H9 (cell line): ENCODE measurements at regions not wholly inside any gene's neighbourhood (a gene's known extent, or its start where the extent isn't known, plus 50 kb on each side); places are given as distances from the start of the nearest gene placed in this dataset.
A peak's percentile ranks its signal among the peaks of the same experiment; 100 is the strongest.

Experiments
- DNase-seq: peaks from one replicate; pipeline ENCODE4 v3.0.0-alpha.2; 2017
- H2AFZ ChIP-seq: one replicate; pipeline ENCODE4 v1.6.1; 2013; ENCODE audit warnings: mild to moderate bottlenecking, low read length, control low read depth, moderate library complexity
- H2AK5ac ChIP-seq: 2 replicates; pipeline ENCODE4 v1.6.1; 2013; ENCODE audit warnings: low read length, control low read depth, mixed read lengths; ENCODE audit not compliant: insufficient read length
- H2BK120ac ChIP-seq: one replicate; pipeline ENCODE4 v1.6.1; 2013; ENCODE audit warnings: low read depth, mild to moderate bottlenecking, low read length, control low read depth, inconsistent platforms; ENCODE audit not compliant: poor library complexity, severe bottlenecking
- H2BK12ac ChIP-seq: 2 replicates; pipeline ENCODE4 v1.6.1; 2013; ENCODE audit warnings: low read length, control low read depth, mixed read lengths, low read depth; ENCODE audit not compliant: insufficient read length
- H2BK15ac ChIP-seq: 2 replicates; pipeline ENCODE4 v1.6.1; 2013; ENCODE audit warnings: low read depth, low read length, control low read depth
- H2BK20ac ChIP-seq: one replicate; pipeline ENCODE4 v1.6.1; 2013; ENCODE audit warnings: low read depth, mild to moderate bottlenecking, low read length, control low read depth, inconsistent platforms; ENCODE audit not compliant: poor library complexity, severe bottlenecking
- H2BK5ac ChIP-seq: 2 replicates; pipeline ENCODE4 v1.6.1; 2013; ENCODE audit warnings: low read length, control low read depth, mixed read lengths; ENCODE audit not compliant: insufficient read length
- H3K14ac ChIP-seq: 2 replicates; pipeline ENCODE4 v1.6.1; 2013; ENCODE audit warnings: low read length, control low read depth; ENCODE audit not compliant: insufficient read depth
- H3K18ac ChIP-seq: 2 replicates; pipeline ENCODE4 v1.6.1; 2013; ENCODE audit warnings: low read depth, mild to moderate bottlenecking, mixed read lengths, low read length, control low read depth; ENCODE audit not compliant: insufficient read length
- H3K23ac ChIP-seq: 2 replicates; pipeline ENCODE4 v1.6.1; 2013; ENCODE audit warnings: low read length, control low read depth, mixed read lengths, low read depth; ENCODE audit not compliant: insufficient read length
- H3K23me2 ChIP-seq: 2 replicates; pipeline ENCODE4 v1.6.1; 2013; ENCODE audit warnings: low read depth, mild to moderate bottlenecking, mixed read lengths, low read length, control low read depth; ENCODE audit not compliant: insufficient read length, poor library complexity, severe bottlenecking
- H3K27ac ChIP-seq: 2 replicates; pipeline ENCODE4 v1.5.1; 2013; ENCODE audit warnings: low read length, control low read depth, mixed read lengths, low read depth; ENCODE audit not compliant: insufficient read length
- H3K27me3 ChIP-seq: 2 replicates; pipeline ENCODE4 v1.6.1; 2013; ENCODE audit warnings: low read length, control low read depth, inconsistent platforms; ENCODE audit not compliant: insufficient read depth
- H3K4ac ChIP-seq: 2 replicates; pipeline ENCODE4 v1.6.1; 2013; ENCODE audit warnings: low read depth, mild to moderate bottlenecking, control low read depth, inconsistent platforms, low read length, moderate library complexity
- H3K4me1 ChIP-seq: 2 replicates; pipeline ENCODE4 v1.6.1; 2013; ENCODE audit warnings: low read length, control low read depth, inconsistent platforms; ENCODE audit not compliant: insufficient read depth
- H3K4me2 ChIP-seq: 2 replicates; pipeline ENCODE4 v1.6.1; 2013; ENCODE audit warnings: low read length, control low read depth, mixed read lengths; ENCODE audit not compliant: insufficient read length, insufficient read depth
- H3K56ac ChIP-seq: 2 replicates; pipeline ENCODE4 v1.6.1; 2013; ENCODE audit warnings: low read depth, mild to moderate bottlenecking, mixed read lengths, low read length, control low read depth; ENCODE audit not compliant: insufficient read length
- H3K79me1 ChIP-seq: 2 replicates; pipeline ENCODE4 v1.6.1; 2013; ENCODE audit warnings: low read depth, mild to moderate bottlenecking, moderate library complexity, low read length, control low read depth, inconsistent platforms; ENCODE audit not compliant: insufficient read depth, poor library complexity, severe bottlenecking
- H3K79me2 ChIP-seq: 2 replicates; pipeline ENCODE4 v1.6.1; 2013; ENCODE audit warnings: low read length, control low read depth, inconsistent platforms; ENCODE audit not compliant: insufficient read depth
- H3K9ac ChIP-seq: 2 replicates; pipeline ENCODE4 v1.6.1; 2013; ENCODE audit warnings: low read length, control low read depth, mixed read lengths; ENCODE audit not compliant: insufficient read length; ENCODE audit errors: extremely low read depth
- H3K9me3 ChIP-seq: one replicate; pipeline ENCODE4 v1.6.1; 2013; ENCODE audit warnings: low read depth, low read length, inconsistent platforms; ENCODE audit not compliant: control insufficient read depth
- H3T11ph ChIP-seq: one replicate; pipeline ENCODE4 v1.6.1; 2013; ENCODE audit warnings: mild to moderate bottlenecking, low read length, control low read depth, inconsistent platforms
- H4K20me1 ChIP-seq: one replicate; pipeline ENCODE4 v1.6.1; 2013; ENCODE audit not compliant: control insufficient read depth, insufficient read length, insufficient read depth
- H4K5ac ChIP-seq: 2 replicates; pipeline ENCODE4 v1.6.1; 2013; ENCODE audit warnings: low read depth, mild to moderate bottlenecking, mixed read lengths, low read length, control low read depth; ENCODE audit not compliant: insufficient read length
- H4K8ac ChIP-seq: replicated peaks from 2 replicates; pipeline ENCODE4 v1.6.1; 2013; ENCODE audit warnings: low read length, control low read depth, mixed read lengths, low read depth; ENCODE audit not compliant: insufficient read length
- H4K91ac ChIP-seq: 2 replicates; pipeline ENCODE4 v1.6.1; 2013; ENCODE audit warnings: low read depth, mild to moderate bottlenecking, moderate library complexity, mixed read lengths, low read length, control low read depth; ENCODE audit not compliant: insufficient read length
- H3K27ac Mint-ChIP-seq, 3 experiments: 2 replicates in 2 of 3; 3 replicates in 1 of 3; pipeline ENCODE4 v1.8.0; 2020 to 2021; ENCODE audit warnings: mixed read lengths in 3 of 3, mild to moderate bottlenecking in 1 of 3, moderate library complexity in 1 of 3
- H3K27me3 Mint-ChIP-seq: 2 replicates; pipeline ENCODE4 v1.8.0; 2021; ENCODE audit warnings: low read depth, mild to moderate bottlenecking, moderate library complexity, mixed read lengths
- H3K36me3 Mint-ChIP-seq, 3 experiments: 2 replicates in 2 of 3; 3 replicates in 1 of 3; pipeline ENCODE4 v1.8.0; 2020 to 2021; ENCODE audit warnings: low read depth in 3 of 3, mixed read lengths in 3 of 3; ENCODE audit not compliant: insufficient read depth in 1 of 3
- H3K4me1 Mint-ChIP-seq, 2 experiments: 2 replicates each; pipeline ENCODE4 v1.8.0; 2020; ENCODE audit warnings: mixed read lengths in 2 of 2
- H3K4me3 Mint-ChIP-seq, 2 experiments: 2 replicates in 1 of 2; 3 replicates in 1 of 2; pipeline ENCODE4 v1.8.0; 2020 to 2021; ENCODE audit warnings: mild to moderate bottlenecking in 2 of 2, mixed read lengths in 2 of 2, moderate library complexity in 1 of 2
- H3K9me3 Mint-ChIP-seq, 2 experiments: 2 replicates in 1 of 2; 3 replicates in 1 of 2; pipeline ENCODE4 v1.8.0; 2020; ENCODE audit warnings: mild to moderate bottlenecking in 2 of 2, mixed read lengths in 2 of 2, moderate library complexity in 1 of 2
- WGBS: extraction: QIAGEN DNeasy Blood & Tissue Kit; methylation state at CpG from one replicate; pipeline ENCODE4 v1.1.7; 2013; ENCODE audit warnings: missing lambda C conversion rate, low lambda C conversion rate, mixed read lengths; ENCODE audit not compliant: insufficient read length; ENCODE audit errors: extremely low coverage; 5-methylcytosine and 5-hydroxymethylcytosine counted together
- TF ChIP-seq, protein P1 (sequence below): fragments of 200-600 bp; sonication (generic); conservative IDR thresholded peaks from 3 replicates; pipeline ENCODE4 v1.8.0; 2021; ENCODE audit warnings: antibody characterized with exemption, mild to moderate bottlenecking

DNA sequence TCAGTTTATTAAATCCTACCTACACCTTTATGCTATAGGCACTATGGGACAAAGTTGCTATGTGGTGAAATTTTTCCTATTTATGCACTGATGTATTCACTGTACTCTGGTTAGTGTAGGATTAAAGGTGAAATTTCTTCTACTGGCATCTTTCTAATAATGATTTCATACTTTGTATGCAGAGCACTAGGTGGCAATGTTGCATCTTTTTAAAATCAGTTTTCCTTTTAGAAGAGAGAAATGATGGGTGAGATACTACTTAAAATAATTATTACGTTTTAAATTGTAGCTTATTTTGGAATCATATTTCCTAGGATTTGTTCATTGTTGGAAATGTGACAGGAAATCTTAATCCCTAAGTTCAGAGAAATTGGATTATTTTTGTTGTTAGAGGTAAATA lies 150.9 kb downstream of the CD8B2 start:
- H3K27ac Mint-ChIP-seq = no peak overlapping the region

More for the DNA sequence above, 150.9 kb downstream of the CD8B2 start:
- Histone ChIP-seq H2AK5ac (no peak overlapping the region), H2BK12ac (no peak overlapping the region), H2BK120ac (no peak overlapping the region), H3K14ac (no peak overlapping the region), H3K4ac (no peak overlapping the region), H4K5ac (no peak overlapping the region), H3K27ac (no peak overlapping the region), H2BK15ac (no peak overlapping the region), H3K9ac (no peak overlapping the region), H4K91ac (no peak overlapping the region), H2BK5ac (no peak overlapping the region), H3K4me1 (no peaks in the 10 kb centered on the region), H3K23ac (no peak overlapping the region), H3K56ac (no peak overlapping the region), H3K27me3 (no peaks in the 10 kb centered on the region), H3K23me2 (no peaks in the 10 kb centered on the region), H3K79me1 (no peaks in the 10 kb centered on the region), H3K9me3 (no peaks in the 10 kb centered on the region), H2BK20ac (no peak overlapping the region), H3K18ac (no peak overlapping the region), H3K4me2 (no peak overlapping the region), H4K20me1 (no peaks in the 10 kb centered on the region), H3T11ph (no peak overlapping the region), H4K8ac (no peak overlapping the region), H3K79me2 (no peaks in the 10 kb centered on the region), H2AFZ (no peak overlapping the region)
- no peak for DNase-seq
- Mint-ChIP-seq H3K36me3 (no peaks in the 10 kb centered on the region), H3K4me3 (no peak overlapping the region), H3K9me3 (no peaks in the 10 kb centered on the region), H3K27me3 (no peaks in the 10 kb centered on the region), H3K4me1 (no peaks in the 10 kb centered on the region)
- TF ChIP-seq, protein P1, sequence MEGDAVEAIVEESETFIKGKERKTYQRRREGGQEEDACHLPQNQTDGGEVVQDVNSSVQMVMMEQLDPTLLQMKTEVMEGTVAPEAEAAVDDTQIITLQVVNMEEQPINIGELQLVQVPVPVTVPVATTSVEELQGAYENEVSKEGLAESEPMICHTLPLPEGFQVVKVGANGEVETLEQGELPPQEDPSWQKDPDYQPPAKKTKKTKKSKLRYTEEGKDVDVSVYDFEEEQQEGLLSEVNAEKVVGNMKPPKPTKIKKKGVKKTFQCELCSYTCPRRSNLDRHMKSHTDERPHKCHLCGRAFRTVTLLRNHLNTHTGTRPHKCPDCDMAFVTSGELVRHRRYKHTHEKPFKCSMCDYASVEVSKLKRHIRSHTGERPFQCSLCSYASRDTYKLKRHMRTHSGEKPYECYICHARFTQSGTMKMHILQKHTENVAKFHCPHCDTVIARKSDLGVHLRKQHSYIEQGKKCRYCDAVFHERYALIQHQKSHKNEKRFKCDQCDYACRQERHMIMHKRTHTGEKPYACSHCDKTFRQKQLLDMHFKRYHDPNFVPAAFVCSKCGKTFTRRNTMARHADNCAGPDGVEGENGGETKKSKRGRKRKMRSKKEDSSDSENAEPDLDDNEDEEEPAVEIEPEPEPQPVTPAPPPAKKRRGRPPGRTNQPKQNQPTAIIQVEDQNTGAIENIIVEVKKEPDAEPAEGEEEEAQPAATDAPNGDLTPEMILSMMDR = peak; percentile 63
- no CpG with 5 or more reads among the region's 1 CpG for WGBS
